H7 (cell line): ENCODE measurements at regions not wholly inside any gene's neighbourhood (a gene's known extent, or its start where the extent isn't known, plus 50 kb on each side); places are given as distances from the start of the nearest gene placed in this dataset.
"Not testable (repeated sequence)": the region's sequence is repeated elsewhere in the genome, so short reads cannot be mapped to it uniquely, and the experiment has no call there.

Experiments
- DNase-seq: peaks from one replicate; pipeline ENCODE4 v3.0.0; 2012
- H3K27me3 ChIP-seq: 2 replicates; pipeline ENCODE4 v1.6.0; 2011; ENCODE audit warnings: mild to moderate bottlenecking, low read length; ENCODE audit not compliant: control insufficient read depth, insufficient read depth
- H3K36me3 ChIP-seq: replicated peaks from 2 replicates; pipeline ENCODE4 v1.5.1; 2011; ENCODE audit warnings: low read length; ENCODE audit not compliant: control insufficient read depth, insufficient read depth
- H3K4me3 ChIP-seq: 2 replicates; pipeline ENCODE4 v1.5.1; 2011; ENCODE audit warnings: low read depth, mild to moderate bottlenecking, control low read depth, low read length, moderate library complexity; ENCODE audit not compliant: insufficient read depth

- DNase-seq, H3K27me3 ChIP-seq, H3K36me3 ChIP-seq, H3K4me3 ChIP-seq: not testable (repeated sequence)
Observed at GRCh38 chr7:63572956-63573355, 425.7 kb upstream of the ZNF722 start.

- not testable (repeated sequence) for H3K4me3 ChIP-seq, DNase-seq, H3K36me3 ChIP-seq, H3K27me3 ChIP-seq
Observed at GRCh38 chr7:63573412-63573811, 425.2 kb upstream of the ZNF722 start.

GRCh38 chr7:63576421-63576820 is 422.2 kb upstream of the ZNF722 start:
- not testable (repeated sequence) for H3K27me3 ChIP-seq, H3K4me3 ChIP-seq, DNase-seq, H3K36me3 ChIP-seq

DNA sequence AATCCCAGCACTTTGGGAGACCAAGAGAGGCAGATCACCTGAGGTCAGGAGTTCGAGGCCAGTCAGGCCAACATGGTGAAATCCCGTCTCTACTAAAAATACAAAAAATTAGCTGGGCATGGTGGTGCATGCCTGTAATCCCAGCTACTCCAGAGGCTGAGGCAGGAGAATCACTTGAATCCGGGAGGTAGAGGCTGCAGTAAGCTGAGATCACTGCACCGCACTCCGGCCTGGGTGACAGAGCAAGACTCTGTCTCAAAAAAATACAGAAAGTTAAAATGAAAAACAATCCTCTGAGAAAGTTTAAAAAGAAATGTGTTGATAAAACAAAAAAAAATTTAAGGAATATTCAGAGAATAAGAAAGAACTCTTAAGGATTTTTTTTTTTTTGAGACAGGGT is 421.6 kb upstream of the ZNF722 start:
- not testable (repeated sequence) for H3K4me3 ChIP-seq, H3K27me3 ChIP-seq, H3K36me3 ChIP-seq, DNase-seq

GRCh38 chr7:63580045-63580444 is 418.6 kb upstream of the ZNF722 start:
- not testable (repeated sequence) for DNase-seq, H3K4me3 ChIP-seq, H3K27me3 ChIP-seq, H3K36me3 ChIP-seq

- not testable (repeated sequence) for H3K36me3 ChIP-seq, H3K4me3 ChIP-seq, H3K27me3 ChIP-seq, DNase-seq
Observed at GRCh38 chr7:63580536-63581300, 417.9 kb upstream of the ZNF722 start.

DNA sequence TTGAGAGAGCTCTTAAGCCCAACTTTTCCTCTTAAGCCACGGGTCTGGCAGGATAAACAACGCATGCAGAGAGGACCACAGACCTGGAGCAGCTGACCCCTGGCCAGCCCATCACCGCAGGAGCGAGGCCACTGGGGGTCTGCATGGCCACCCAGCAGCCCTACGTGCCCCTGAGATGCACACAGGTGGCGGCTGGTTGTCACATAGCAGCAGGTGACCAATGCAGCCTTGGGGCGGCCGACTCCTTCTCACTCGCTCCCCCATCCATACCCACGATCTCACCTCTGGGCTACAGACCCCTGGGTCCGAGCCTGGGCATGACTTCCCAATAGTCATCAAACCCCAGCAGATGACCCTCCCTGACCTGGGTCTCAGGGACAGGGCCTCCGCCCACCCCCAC is 415.9 kb upstream of the ZNF722 start:
- H3K4me3 ChIP-seq, H3K36me3 ChIP-seq, H3K27me3 ChIP-seq, DNase-seq: not testable (repeated sequence)

DNA sequence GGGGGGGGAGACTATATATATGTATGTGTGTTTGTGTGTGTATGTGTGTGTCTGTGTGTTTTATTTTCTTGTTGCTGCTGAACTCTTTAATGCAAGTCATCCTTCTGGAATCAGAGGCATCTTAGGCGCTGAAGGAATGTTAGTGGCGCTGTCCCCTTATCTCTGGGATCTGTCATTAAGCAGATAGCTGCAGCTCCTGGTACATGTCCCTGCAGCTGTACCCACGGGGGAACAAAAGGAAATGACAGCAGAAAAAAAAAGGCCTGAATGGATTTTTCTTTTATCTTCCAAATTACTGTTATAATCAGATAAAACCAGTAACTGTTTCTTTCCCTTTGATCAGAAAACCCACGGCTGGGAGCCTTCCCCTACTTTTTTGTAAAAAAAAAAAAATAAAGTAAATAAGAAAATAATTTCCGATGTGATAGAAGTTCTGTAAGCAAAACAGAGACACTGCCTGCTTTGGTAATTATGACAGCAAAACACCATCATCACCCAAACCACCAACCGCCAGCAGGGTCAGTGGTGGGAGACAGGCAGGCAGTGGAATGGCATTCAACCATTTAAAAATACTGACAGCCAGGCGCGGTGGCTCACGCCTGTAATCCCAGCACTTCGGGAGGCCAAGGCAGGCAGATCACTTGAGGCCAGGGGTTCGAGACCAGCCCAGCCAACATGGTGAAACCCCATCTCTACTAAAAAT is 411.3 kb upstream of the ZNF722 start:
- not testable (repeated sequence) for H3K27me3 ChIP-seq, H3K4me3 ChIP-seq, H3K36me3 ChIP-seq, DNase-seq

DNA sequence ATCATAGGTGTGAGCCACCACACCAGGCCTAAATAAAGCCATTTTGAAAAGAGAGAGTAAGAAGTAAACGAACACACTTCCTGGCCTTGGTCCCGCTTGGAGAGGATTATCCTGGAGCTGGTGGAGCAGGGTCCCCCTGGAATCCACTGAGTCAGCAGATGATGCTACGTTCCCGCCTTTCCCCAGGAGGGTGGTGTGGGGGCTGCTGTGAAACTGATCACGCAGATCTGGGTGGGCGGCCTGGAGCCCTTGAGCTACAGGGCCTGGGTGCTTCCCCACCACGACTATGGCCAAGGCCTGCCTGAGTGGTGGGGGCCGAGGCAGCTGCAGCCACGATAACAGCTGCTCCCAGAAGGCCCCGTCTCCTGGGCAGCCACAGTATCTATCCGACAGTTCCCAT is 407.4 kb upstream of the ZNF722 start:
- not testable (repeated sequence) for H3K36me3 ChIP-seq, DNase-seq, H3K4me3 ChIP-seq, H3K27me3 ChIP-seq

- H3K36me3 ChIP-seq, H3K4me3 ChIP-seq, DNase-seq, H3K27me3 ChIP-seq: not testable (repeated sequence)
Observed at GRCh38 chr7:63603812-63604211, 394.8 kb upstream of the ZNF722 start.

- not testable (repeated sequence) for H3K4me3 ChIP-seq, DNase-seq, H3K27me3 ChIP-seq, H3K36me3 ChIP-seq
Observed at GRCh38 chr7:63604853-63605252, 393.8 kb upstream of the ZNF722 start.

GRCh38 chr7:63617595-63617994 is 381.1 kb upstream of the ZNF722 start:
- H3K36me3 ChIP-seq, DNase-seq, H3K27me3 ChIP-seq, H3K4me3 ChIP-seq: not testable (repeated sequence)

DNA sequence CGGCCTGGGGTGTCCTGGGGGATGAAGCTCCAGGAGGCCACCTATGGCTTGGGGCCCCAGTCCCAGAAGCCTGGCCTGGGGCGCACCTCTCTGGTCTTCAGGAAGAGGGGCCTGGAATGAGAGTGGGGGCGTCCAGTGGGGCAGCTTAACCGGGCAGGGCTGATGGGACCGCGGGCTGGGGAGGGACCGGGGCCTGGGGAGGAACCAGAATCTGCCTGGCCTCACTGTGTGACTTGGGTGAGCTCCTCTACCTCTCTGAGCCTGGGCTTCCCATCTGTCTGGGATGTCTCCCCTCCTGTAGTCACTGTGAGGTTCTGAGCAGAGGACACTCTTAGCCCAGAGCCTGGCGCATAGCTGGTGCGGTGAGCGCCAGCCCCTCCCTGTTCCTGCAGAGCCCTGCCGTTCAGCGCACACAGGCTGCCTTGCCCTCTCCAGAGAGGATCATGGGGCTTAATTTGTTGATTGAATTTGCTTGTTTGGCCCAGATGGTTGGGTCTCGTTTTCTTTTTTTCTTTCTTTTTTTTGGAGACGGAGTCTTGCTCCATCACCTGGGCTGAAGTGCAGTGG is 378.4 kb upstream of the ZNF722 start:
- H3K4me3 ChIP-seq, DNase-seq, H3K27me3 ChIP-seq, H3K36me3 ChIP-seq: not testable (repeated sequence)

DNA sequence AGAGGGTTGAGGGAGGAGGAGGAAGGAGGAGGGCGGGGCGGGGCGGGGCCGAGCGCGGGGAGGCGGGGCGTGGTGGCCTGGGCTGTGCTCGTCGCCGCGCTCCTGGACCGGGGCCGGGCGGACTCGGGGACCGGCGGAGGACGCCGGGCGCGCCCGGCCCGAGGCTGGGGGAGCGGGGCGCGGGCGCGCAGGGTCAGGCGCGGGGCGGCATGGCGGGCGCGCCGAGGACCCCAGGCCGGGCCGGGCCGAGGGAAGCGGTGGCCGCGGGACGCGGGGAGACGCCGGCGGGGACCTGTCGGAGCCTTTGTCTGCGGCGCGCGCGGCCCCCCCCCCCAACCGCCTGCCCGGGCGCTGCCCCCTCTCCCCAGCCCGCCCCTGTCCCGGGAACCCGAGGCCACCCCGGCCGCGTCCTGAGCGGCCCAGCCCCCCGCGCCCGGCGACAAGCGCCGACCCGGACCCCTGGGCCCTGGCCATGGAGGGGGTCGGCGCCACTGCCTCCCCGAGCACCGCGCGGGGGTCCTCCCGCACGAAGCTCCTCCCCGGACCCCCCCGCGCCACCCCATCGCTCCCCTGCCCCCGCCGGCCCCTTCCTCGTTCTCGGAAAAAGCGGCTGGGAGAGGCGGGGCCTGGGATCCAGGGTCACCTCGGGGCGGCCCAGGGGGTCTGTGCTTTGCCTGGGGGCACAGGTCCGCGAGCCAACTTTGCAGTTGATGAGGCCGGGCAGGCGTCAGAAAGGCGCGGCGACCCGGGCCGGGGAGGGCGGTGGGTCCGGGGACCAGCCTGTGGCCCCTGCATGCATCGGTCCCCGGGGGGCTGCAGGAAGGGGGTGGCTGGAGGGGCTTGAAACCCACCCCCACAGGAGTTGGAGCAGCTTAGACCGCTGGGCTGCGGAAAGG is 370.8 kb upstream of the ZNF722 start:
- not testable (repeated sequence) for H3K27me3 ChIP-seq, DNase-seq, H3K4me3 ChIP-seq, H3K36me3 ChIP-seq
